GM10266 (cell line): ENCODE measurements at regions not wholly inside any gene's neighbourhood (a gene's known extent, or its start where the extent isn't known, plus 50 kb on each side); places are given as distances from the start of the nearest gene placed in this dataset.

ENCODE experiments used
- DNase-seq: peaks from one replicate; pipeline ENCODE4 v3.0.0; 2012; ENCODE audit errors: extremely low spot score
- CTCF ChIP-seq: IDR thresholded peaks from 2 replicates; pipeline ENCODE4 v1.5.1; 2012; ENCODE audit warnings: mild to moderate bottlenecking, low read depth; ENCODE audit not compliant: control insufficient read depth, insufficient read depth; ENCODE audit errors: missing control alignments

DNA sequence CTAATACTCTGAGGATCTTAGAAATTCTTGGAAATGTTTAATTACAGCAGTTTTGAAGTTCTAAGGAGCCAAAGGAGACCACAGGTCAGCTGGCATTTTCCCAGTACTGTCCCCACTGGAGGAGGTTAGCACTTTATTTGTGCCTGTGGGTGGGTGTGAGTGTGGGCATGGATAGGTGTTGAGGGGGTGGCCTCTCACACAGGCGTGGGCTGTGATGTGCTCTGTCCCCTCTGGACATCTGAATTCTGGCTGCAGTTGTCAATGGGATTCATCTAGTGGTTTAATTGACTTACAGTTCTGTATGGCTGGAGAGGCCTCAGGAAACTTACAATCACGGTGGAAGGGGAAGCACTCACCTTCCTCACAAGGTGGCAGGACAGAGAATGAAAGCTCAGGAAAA lies 135.4 kb upstream of the NAMPT start:
- no peak for DNase-seq
- TF ChIP-seq CTCF = no peak

DNA sequence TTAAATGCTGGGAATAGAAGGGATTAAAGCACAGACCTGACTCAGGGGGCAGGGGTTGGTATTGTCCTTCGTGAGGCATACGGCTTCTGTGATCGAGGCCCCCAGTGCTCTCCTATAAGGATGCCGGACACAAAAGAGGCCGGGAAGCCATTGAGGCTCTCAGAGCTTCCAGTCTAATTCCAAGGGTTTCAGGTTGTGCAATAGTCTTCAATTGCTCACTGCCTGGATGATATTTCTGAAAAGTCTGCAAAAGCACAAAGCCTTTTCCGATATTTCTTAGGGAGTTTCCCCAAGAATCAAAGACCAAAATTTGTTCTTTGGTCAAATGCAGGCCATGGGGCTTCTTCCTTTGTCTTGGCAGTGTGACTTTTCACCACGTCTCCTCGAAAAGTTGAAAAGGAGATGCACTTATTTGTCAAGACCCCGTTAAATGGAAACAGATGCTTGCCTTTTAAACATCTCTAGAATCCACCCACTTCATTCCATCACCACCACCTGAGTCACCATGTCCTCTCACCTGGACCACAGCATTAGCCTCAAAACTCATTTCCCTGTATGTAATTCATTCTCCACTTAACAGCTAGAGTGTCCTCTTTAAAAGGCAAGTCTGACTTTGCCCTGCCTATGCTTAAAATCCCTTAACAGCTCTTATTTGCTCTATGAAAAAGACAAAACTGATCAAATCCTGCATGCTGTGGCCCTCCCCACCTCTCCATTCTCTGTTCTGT lies 134.8 kb upstream of the NAMPT start:
- no peak for DNase-seq
- no peak for TF ChIP-seq CTCF

DNA sequence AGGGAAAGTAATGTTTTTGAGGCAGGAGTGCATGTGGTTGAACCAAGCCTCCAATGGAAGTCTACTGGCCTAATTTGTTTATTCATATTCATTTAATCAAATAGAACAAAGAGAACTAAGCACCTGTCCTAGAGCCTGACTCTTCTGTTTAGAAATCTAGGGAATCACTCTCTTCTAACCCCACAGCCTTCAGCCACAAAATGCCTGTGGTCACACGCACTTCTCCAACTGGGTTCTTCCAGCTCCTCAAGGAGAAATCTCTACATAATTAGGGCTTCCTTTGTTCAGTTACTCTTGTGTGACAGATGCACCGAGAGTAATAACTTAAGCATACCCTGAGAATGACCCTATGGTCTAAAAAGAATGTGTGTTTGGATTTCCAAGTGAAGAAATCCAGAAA lies 133.7 kb upstream of the NAMPT start:
- TF ChIP-seq CTCF = no peak
- DNase-seq = no peak

GRCh38 chr7:106418094-106418493 lies 133.3 kb upstream of the NAMPT start:
- TF ChIP-seq CTCF = no peak
- DNase-seq = no peak

DNA sequence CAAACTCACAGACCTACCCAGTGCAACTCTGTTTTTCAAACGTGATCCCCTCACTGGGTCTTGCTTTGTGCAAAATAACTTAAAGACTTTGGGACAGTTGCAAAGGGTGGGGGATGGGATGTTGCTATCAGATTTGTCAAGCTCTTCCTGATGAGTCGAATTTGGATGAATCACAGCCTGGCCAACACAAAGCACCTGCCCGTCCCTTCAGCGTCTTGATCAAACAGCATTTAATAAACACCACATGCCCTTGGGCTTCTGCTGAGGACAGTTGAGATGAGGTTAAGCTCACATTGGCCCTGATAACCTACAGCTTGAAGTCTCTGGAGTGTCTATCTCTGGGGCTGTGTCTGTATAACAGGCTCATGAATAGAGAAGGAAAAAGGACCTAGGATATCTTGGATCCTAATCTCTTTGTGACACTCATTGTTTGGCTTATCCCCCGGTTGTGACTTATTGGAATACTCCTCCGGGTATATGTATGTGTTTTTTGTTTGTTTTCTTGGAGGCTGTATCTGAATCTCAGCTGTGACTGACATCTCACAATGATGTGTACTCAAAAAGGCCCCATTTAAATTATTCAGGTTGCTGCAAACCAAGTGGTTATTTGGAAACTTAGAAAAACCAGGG lies 132.6 kb upstream of the NAMPT start:
- DNase-seq = no peak
- TF ChIP-seq CTCF = no peak

DNA sequence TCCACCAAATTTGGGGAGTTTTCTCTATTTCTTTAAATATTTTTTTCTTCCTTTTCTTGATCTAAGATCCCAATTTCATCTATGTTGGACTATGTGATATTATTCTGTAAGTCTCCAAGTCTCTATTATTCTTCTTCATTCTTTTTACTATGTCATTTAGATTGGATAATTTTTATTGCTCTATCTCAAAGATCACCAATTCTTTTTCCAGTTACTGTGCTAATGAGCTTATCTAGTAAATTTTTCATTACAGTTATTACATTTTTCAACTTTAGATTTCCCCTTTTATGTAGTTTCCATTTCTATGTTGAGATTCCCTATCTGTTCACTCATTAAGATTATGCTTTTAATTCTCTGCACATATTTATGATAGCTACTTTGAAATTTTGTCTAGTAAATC lies 131.6 kb upstream of the NAMPT start:
- no peak for TF ChIP-seq CTCF
- DNase-seq = no peak

DNA sequence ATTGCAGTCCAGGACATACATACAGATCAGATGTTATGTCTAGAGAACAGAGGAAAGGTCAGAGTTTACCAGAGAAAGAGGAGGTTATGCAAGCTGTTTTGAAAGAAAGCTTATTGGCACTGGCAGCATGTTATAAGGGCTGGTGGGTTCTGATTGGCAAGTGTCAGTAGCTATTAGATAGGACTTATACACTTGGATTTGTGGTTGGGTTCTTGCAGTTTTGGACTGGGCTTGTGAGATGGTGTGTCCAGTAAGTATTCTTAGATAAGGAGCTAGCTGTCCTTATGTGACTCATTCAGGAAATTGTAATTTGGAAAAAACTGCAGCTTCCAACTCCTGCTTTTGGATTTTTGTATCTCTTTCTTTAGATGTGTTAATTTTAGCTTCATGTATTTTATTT lies 130.7 kb upstream of the NAMPT start:
- no peak for TF ChIP-seq CTCF
- DNase-seq = no peak
